Upper lobe of right lung (tissue), 1 donor: ENCODE measurements at regions not wholly inside any gene's neighbourhood (a gene's known extent, or its start where the extent isn't known, plus 50 kb on each side); places are given as distances from the start of the nearest gene placed in this dataset.

Experiments
- ATAC-seq: fragments of 200-7000 bp; cut with Tn5 transposase; one replicate; pipeline ENCODE4 v1.9.1; 2020; ENCODE audit warnings: mild to moderate bottlenecking, moderate library complexity
- DNase-seq: peaks from one replicate; pipeline ENCODE4 v3.0.0-alpha.2; 2020
- H3K27ac ChIP-seq: fragments of 200-600 bp; one replicate; pipeline ENCODE4 v1.8.0; 2022
- H3K27me3 ChIP-seq: fragments of 200-600 bp; one replicate; pipeline ENCODE4 v1.8.0; 2022; ENCODE audit warnings: mild to moderate bottlenecking
- H3K36me3 ChIP-seq: fragments of 200-600 bp; one replicate; pipeline ENCODE4 v1.8.0; 2022
- H3K4me1 ChIP-seq: fragments of 200-600 bp; one replicate; pipeline ENCODE4 v1.8.0; 2022
- H3K4me3 ChIP-seq: fragments of 200-600 bp; one replicate; pipeline ENCODE4 v1.8.0; 2022; ENCODE audit warnings: mild to moderate bottlenecking
- H3K9me3 ChIP-seq: fragments of 200-600 bp; one replicate; pipeline ENCODE4 v1.8.0; 2022
- CTCF ChIP-seq: fragments of 200-600 bp; IDR thresholded peaks from one replicate; pipeline ENCODE4 v1.8.0; 2022; ENCODE audit warnings: antibody characterized with exemption
- intact Hi-C: fragments of 100-400 bp; cut with DNase I; formaldehyde crosslinking; loops from one replicate; pipeline ENCODE4 v1.11.0; 2022
- donor health status: DM: no; HTN: yes; CAD: no; lungs with severe emphysema.

DNA sequence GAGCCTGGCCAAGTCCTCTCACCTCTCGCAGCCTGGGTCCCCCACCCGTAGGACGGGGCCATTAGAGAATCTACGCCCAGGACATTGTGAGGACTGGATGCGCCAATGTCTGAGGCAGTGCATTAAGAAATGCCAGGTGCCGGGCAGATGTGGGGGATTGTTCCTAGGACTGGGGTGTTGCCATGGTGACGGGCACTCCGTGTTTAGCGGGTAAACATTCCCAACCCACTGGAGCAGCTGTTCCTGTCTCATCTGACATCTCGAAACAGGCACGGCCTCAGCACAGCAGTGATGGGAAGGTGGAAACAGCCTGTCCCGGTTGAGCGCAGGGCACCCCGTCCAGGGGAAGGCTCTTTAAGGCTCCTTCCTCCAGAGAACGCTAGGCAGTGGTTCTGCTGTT lies 99.6 kb upstream of the RTL6 start:
- Histone ChIP-seq H3K4me1 (peaks cover 9% of the 10 kb centered on the region), H3K27me3 (peaks cover 21% of the 10 kb centered on the region), H3K27ac (no peak overlapping the region), H3K4me3 (no peak overlapping the region), H3K9me3 (no peaks in the 10 kb centered on the region), H3K36me3 (no peaks in the 10 kb centered on the region)
- intact Hi-C loops = no loop called here
- no peak for TF ChIP-seq CTCF
- DNase-seq (no peak), ATAC-seq (no peak)

- Histone ChIP-seq H3K27ac (no peak overlapping the region), H3K9me3 (no peaks in the 10 kb centered on the region), H3K4me1 (peaks cover 9% of the 10 kb centered on the region), H3K36me3 (no peaks in the 10 kb centered on the region), H3K27me3 (peaks cover 21% of the 10 kb centered on the region), H3K4me3 (no peak overlapping the region)
- DNase-seq (no peak), ATAC-seq (no peak)
- intact Hi-C loops = no loop called here
- no peak for TF ChIP-seq CTCF
Measured at GRCh38 chr22:44596396-44597125, 98.5 kb upstream of the RTL6 start.

DNA sequence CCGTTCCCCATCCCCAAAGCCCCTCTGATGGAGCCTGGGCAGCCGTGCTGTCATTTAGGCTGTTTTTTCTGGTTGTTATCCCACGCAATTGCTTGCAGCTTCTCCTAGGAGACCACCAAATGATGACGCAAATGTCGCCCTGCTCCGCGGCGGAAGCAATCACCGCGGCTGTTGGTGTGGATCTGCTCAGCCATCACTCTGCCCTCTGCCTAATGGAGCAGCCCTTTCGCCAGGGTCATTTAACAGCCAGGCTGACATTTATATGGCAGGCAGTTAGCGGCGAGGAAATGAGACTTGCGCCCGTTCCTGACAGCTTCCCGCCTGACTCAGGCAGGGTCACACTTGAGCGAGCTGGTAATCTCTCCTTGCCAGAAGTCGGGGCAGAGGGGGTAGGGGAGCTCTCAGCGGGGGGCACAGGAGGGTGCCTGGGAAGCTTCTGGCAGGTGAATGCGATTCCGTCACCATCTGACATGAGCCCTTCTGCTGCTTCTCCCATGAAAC lies 97.9 kb upstream of the RTL6 start:
- Histone ChIP-seq H3K27ac (no peak overlapping the region), H3K36me3 (no peaks in the 10 kb centered on the region), H3K27me3 (peaks cover 21% of the 10 kb centered on the region), H3K9me3 (no peaks in the 10 kb centered on the region), H3K4me1 (peaks cover 9% of the 10 kb centered on the region), H3K4me3 (no peak overlapping the region)
- intact Hi-C loops = no loop called here
- no peak for DNase-seq
- ATAC-seq = no peak
- TF ChIP-seq CTCF = no peak

GRCh38 chr22:44594951-44595350 lies 96.9 kb upstream of the RTL6 start:
- intact Hi-C loops = no loop called here
- peaks cover 9% of the 10 kb centered on the region for H3K4me1 ChIP-seq

DNA sequence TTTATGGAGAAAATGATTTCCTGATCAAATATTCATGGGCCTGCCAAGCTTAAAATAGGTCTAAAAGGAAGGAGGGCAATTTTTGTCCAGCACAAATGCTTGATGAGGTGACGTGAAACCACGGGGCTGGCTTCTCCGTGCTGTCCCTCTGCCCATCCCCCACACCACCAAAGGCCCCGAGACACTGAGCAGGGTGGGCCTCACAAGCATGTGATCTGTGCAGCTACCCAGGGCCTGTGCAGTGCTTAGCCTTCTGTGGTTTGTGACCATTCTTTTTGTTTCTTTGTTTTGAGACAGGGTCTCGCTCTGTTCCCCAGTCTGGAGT lies 94.8 kb upstream of the RTL6 start:
- intact Hi-C loops = no loop called here
- H3K27ac ChIP-seq = no peak overlapping the region
- no peak overlapping the region for H3K4me3 ChIP-seq
- no peak for TF ChIP-seq CTCF
- no peaks in the 10 kb centered on the region for H3K9me3 ChIP-seq
- no peaks in the 10 kb centered on the region for H3K36me3 ChIP-seq
- ATAC-seq = no peak
- peaks cover 9% of the 10 kb centered on the region for H3K4me1 ChIP-seq
- DNase-seq = no peak
- H3K27me3 ChIP-seq = peaks cover 21% of the 10 kb centered on the region

More at GRCh38 chr22:44594951-44595350, 96.9 kb upstream of the RTL6 start:
- Histone ChIP-seq H3K9me3 (no peaks in the 10 kb centered on the region), H3K27me3 (peaks cover 21% of the 10 kb centered on the region), H3K36me3 (no peaks in the 10 kb centered on the region), H3K27ac (no peak overlapping the region), H3K4me3 (no peak overlapping the region)
- DNase-seq (no peak), ATAC-seq (no peak)
- no peak for TF ChIP-seq CTCF
